ENCODE measurements at regions not wholly inside any gene's neighbourhood (a gene's known extent, or its start where the extent isn't known, plus 50 kb on each side); places are given as distances from the start of the nearest gene placed in this dataset.

DNA sequence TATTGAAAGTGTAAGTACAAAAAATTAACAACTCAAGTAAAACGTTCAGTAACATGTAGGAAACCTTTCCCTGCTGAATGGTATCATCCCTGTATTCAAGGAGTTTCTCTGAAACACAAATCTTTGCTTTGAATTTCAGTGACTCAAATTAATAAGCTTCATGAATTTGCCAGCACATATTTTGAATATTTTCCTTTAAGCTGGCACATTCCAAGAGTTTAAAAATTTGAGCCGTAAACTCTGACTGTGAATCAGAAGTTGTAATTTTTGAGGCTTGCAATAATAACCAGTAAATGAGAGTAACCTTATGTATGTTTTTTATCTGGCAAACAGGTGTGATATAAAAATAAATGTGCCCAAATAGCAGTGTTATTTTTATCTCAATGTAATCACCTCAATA lies 1722.6 kb upstream of the PRR20A start:
- no peaks in the 10 kb centered on the region for H3K9me3 ChIP-seq
- no peak overlapping the region for H3K27ac ChIP-seq
- H3K4me3 ChIP-seq: no peak overlapping the region
- TF ChIP-seq POLR2A (IDR thresholded peaks at IDR 0.05) (no peak), POLR2AphosphoS5 (IDR thresholded peaks at IDR 0.05) (no peak), EP300 (IDR thresholded peaks at IDR 0.05) (no peak), CTCF (IDR thresholded peaks at IDR 0.05) (no peak)
- H3K36me3 ChIP-seq: no peaks in the 10 kb centered on the region
- no peaks in the 10 kb centered on the region for H3K27me3 ChIP-seq
- no peak for ATAC-seq (ENCODE audit: low FRiP score in 2 of 2)
- H3K4me1 ChIP-seq: no peaks in the 10 kb centered on the region
- no peak for DNase-seq
- 60 to 65% methylated on average over 2 of the region's 2 CpGs for WGBS, 2 donors

DNA sequence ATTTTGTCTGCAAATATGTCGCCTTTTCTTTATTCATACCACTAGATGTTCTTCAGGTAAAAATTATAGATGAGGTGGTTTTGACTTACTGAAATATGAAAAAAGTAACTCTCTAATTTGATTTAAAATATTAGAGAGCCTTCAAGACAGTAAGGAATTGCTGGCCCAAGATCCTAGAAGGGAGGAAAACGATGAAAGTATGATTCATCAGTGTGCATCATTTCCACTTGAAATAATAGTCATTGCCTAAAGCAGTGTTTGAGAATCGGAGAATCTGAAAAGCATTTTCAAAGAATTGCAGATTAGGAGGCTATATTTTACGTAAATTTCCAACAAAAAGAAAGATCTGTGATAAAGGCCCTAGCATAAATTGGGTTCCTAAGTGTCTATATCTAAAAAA lies 1707.9 kb upstream of the PRR20A start:
- 61 to 62% methylated on average over 4 of the region's 4 CpGs for WGBS, 2 donors
- Histone ChIP-seq H3K36me3 (no peaks in the 10 kb centered on the region), H3K27me3 (no peaks in the 10 kb centered on the region), H3K4me3 (no peak overlapping the region), H3K9me3 (no peaks in the 10 kb centered on the region), H3K27ac (no peak overlapping the region), H3K4me1 (no peaks in the 10 kb centered on the region)
- DNase-seq: no peak
- ATAC-seq (ENCODE audit: low FRiP score in 2 of 2): no peak
- TF ChIP-seq EP300 (IDR thresholded peaks at IDR 0.05): no peak
- TF ChIP-seq POLR2AphosphoS5 (IDR thresholded peaks at IDR 0.05): no peak
- TF ChIP-seq CTCF (IDR thresholded peaks at IDR 0.05): no peak
- TF ChIP-seq POLR2A (IDR thresholded peaks at IDR 0.05): no peak

DNA sequence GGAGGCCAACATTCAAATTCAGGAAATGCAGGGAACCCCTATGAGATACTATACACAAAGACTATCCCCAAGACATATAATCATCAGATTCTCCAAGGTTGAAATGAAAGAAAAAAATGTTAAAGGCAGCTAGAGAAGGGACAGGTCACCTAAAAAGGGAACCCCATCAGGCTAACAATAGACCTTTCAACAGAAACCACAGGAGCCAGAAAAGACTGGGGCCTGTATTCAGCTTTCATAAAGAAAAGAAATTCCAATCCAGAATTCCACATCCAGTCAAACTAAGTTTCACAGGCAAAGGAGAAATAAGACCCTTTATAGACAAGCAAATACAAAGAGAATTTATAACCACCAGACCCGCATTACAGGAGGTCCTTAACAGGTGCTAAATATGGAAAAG lies 1703.6 kb upstream of the PRR20A start:
- Histone ChIP-seq H3K4me3 (no peak overlapping the region), H3K36me3 (no peaks in the 10 kb centered on the region), H3K27ac (no peak overlapping the region), H3K27me3 (no peaks in the 10 kb centered on the region), H3K4me1 (no peaks in the 10 kb centered on the region), H3K9me3 (no peaks in the 10 kb centered on the region)
- ATAC-seq (ENCODE audit: low FRiP score in 2 of 2) (no peak), DNase-seq (no peak)
- 0 to 42% methylated on average over 1 of the region's 1 CpG for WGBS, 2 donors
- TF ChIP-seq POLR2AphosphoS5 (IDR thresholded peaks at IDR 0.05): no peak
- TF ChIP-seq POLR2A (IDR thresholded peaks at IDR 0.05): no peak
- no peak for TF ChIP-seq CTCF (IDR thresholded peaks at IDR 0.05)
- TF ChIP-seq EP300 (IDR thresholded peaks at IDR 0.05): no peak

GRCh38 chr13:55439450-55439849 lies 1701.3 kb upstream of the PRR20A start:
- H3K36me3 ChIP-seq: no peaks in the 10 kb centered on the region
- H3K27ac ChIP-seq: no peak overlapping the region
- TF ChIP-seq POLR2A (IDR thresholded peaks at IDR 0.05): no peak
- no peak for TF ChIP-seq EP300 (IDR thresholded peaks at IDR 0.05)
- no peak for TF ChIP-seq POLR2AphosphoS5 (IDR thresholded peaks at IDR 0.05)
- no peak for TF ChIP-seq CTCF (IDR thresholded peaks at IDR 0.05)
- 32 to 39% methylated on average over 1 of the region's 1 CpG for WGBS, 2 donors
- no peaks in the 10 kb centered on the region for H3K27me3 ChIP-seq
- H3K4me3 ChIP-seq: no peak overlapping the region
- DNase-seq (no peak), ATAC-seq (ENCODE audit: low FRiP score in 2 of 2) (no peak)
- no peaks in the 10 kb centered on the region for H3K9me3 ChIP-seq
- H3K4me1 ChIP-seq: no peaks in the 10 kb centered on the region

GRCh38 chr13:55440465-55441085 lies 1700.1 kb upstream of the PRR20A start:
- WGBS, 2 donors: 71 to 78% methylated on average over 4 of the region's 4 CpGs
- H3K36me3 ChIP-seq: no peaks in the 10 kb centered on the region
- no peak overlapping the region for H3K27ac ChIP-seq
- no peak overlapping the region for H3K4me3 ChIP-seq
- H3K4me1 ChIP-seq: no peaks in the 10 kb centered on the region
- H3K27me3 ChIP-seq: no peaks in the 10 kb centered on the region
- DNase-seq (no peak), ATAC-seq (ENCODE audit: low FRiP score in 2 of 2) (no peak)
- TF ChIP-seq CTCF (IDR thresholded peaks at IDR 0.05): no peak
- no peak for TF ChIP-seq POLR2A (IDR thresholded peaks at IDR 0.05)
- TF ChIP-seq POLR2AphosphoS5 (IDR thresholded peaks at IDR 0.05): no peak
- TF ChIP-seq EP300 (IDR thresholded peaks at IDR 0.05): no peak
- H3K9me3 ChIP-seq: no peaks in the 10 kb centered on the region
